Endodermal cell (in vitro differentiated cells): ENCODE measurements at regions not wholly inside any gene's neighbourhood (a gene's known extent, or its start where the extent isn't known, plus 50 kb on each side); places are given as distances from the start of the nearest gene placed in this dataset.
A peak's percentile ranks its signal among the peaks of the same experiment; 100 is the strongest.

Experiments used
- DNase-seq: peaks from one replicate; pipeline ENCODE4 v3.0.0-alpha.2; 2017
- H3K27ac ChIP-seq: 2 replicates; pipeline ENCODE4 v1.5.1; 2013; ENCODE audit warnings: mild to moderate bottlenecking, low read depth, low read length, moderate library complexity
- H3K27me3 ChIP-seq: 2 replicates; pipeline ENCODE4 v1.6.1; 2013; ENCODE audit warnings: mild to moderate bottlenecking, low read length, moderate library complexity; ENCODE audit not compliant: insufficient read depth, control insufficient read depth, poor library complexity, severe bottlenecking
- H3K36me3 ChIP-seq: 2 replicates; pipeline ENCODE4 v1.7.0; 2013; ENCODE audit warnings: mild to moderate bottlenecking, low read length, moderate library complexity; ENCODE audit not compliant: control insufficient read depth, insufficient read depth
- H3K4me1 ChIP-seq: one replicate; pipeline ENCODE4 v1.7.0; 2013; ENCODE audit warnings: low read length; ENCODE audit not compliant: control insufficient read depth, insufficient read depth
- H3K4me3 ChIP-seq: 2 replicates; pipeline ENCODE4 v1.5.1; 2013; ENCODE audit warnings: mild to moderate bottlenecking, low read length, moderate library complexity
- H3K9ac ChIP-seq: 2 replicates; pipeline ENCODE4 v1.6.1; 2013; ENCODE audit warnings: mild to moderate bottlenecking, low read length, moderate library complexity; ENCODE audit not compliant: poor library complexity, severe bottlenecking; ENCODE audit errors: extremely low read depth
- H3K9me3 ChIP-seq: 2 replicates; pipeline ENCODE4 v1.6.1; 2013; ENCODE audit warnings: mild to moderate bottlenecking, low read length, moderate library complexity; ENCODE audit not compliant: control insufficient read depth
- H3K27ac Mint-ChIP-seq: 2 replicates; pipeline ENCODE4 v1.8.0; 2020; ENCODE audit warnings: mixed read lengths
- H3K27me3 Mint-ChIP-seq: 2 replicates; pipeline ENCODE4 v1.8.0; 2021; ENCODE audit warnings: mild to moderate bottlenecking, mixed read lengths; ENCODE audit not compliant: insufficient read depth
- H3K36me3 Mint-ChIP-seq: 2 replicates; pipeline ENCODE4 v1.8.0; 2020; ENCODE audit warnings: low read depth, mixed read lengths
- H3K4me1 Mint-ChIP-seq: 2 replicates; pipeline ENCODE4 v1.8.0; 2020; ENCODE audit warnings: mixed read lengths
- H3K4me3 Mint-ChIP-seq: 2 replicates; pipeline ENCODE4 v1.8.0; 2020; ENCODE audit warnings: mild to moderate bottlenecking, moderate library complexity, mixed read lengths
- H3K9me3 Mint-ChIP-seq: 2 replicates; pipeline ENCODE4 v1.8.0; 2020; ENCODE audit warnings: mild to moderate bottlenecking, mixed read lengths
- CTCF ChIP-seq: fragments of 200-600 bp; sonication (generic); conservative IDR thresholded peaks from 2 replicates; pipeline ENCODE4 v1.5.0; 2021; ENCODE audit warnings: antibody characterized with exemption, mild to moderate bottlenecking
- WGBS, 2 experiments: methylation state at CpG; one replicate each; pipeline versions ENCODE4 v1.1.5 to v1.1.7; 2013; ENCODE audit warnings: missing lambda C conversion rate in 2 of 2, mixed read lengths in 1 of 2; ENCODE audit not compliant: insufficient coverage in 1 of 2, insufficient read length in 1 of 2; 5-methylcytosine and 5-hydroxymethylcytosine counted together

GRCh38 chr12:41963398-41963797, 181.3 kb downstream of the GXYLT1 start:
- Histone ChIP-seq H3K27me3 (no peaks in the 10 kb centered on the region), H3K4me1 (peaks cover 11% of the 10 kb centered on the region), H3K36me3 (no peaks in the 10 kb centered on the region), H3K4me3 (no peak overlapping the region), H3K9me3 (no peaks in the 10 kb centered on the region), H3K27ac (no peak overlapping the region), H3K9ac (no peak overlapping the region)
- H3K27me3 Mint-ChIP-seq: peaks cover 21% of the 10 kb centered on the region
- H3K9me3 Mint-ChIP-seq: no peaks in the 10 kb centered on the region
- WGBS, 2 experiments: 90 to 98% methylated on average over 2 of the region's 2 CpGs
- no peaks in the 10 kb centered on the region for H3K36me3 Mint-ChIP-seq
- no peak for TF ChIP-seq CTCF
- H3K27ac Mint-ChIP-seq: no peak overlapping the region
- no peak for DNase-seq
- no peak overlapping the region for H3K4me3 Mint-ChIP-seq
- H3K4me1 Mint-ChIP-seq: peaks cover 18% of the 10 kb centered on the region

DNA sequence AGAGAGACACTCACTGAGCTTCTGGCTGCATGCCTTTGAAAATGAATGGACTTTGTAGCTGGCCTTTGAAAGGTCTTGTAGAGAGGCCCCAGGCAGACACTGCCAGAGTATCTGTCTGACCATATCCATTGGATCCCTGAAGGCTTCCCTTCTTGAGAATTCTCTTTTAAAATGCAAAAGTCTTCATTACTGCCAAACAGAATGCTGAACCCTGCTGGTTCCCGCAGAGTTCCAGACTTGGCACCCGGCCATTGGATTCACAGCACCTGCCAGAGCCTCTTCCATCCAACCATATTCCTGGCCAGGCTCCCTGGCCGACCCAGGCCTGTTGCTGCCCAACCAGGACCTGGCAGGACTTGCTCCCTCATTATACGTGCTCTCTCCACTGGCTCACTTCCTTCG, 182.5 kb downstream of the GXYLT1 start:
- no peaks in the 10 kb centered on the region for H3K27me3 ChIP-seq
- peaks cover 21% of the 10 kb centered on the region for H3K27me3 Mint-ChIP-seq
- H3K9me3 ChIP-seq: no peaks in the 10 kb centered on the region
- peak overlapping the region; percentile 18 for H3K27ac ChIP-seq
- no peaks in the 10 kb centered on the region for H3K9me3 Mint-ChIP-seq
- H3K4me3 ChIP-seq: no peak overlapping the region
- H3K4me1 ChIP-seq: peaks cover 5% of the 10 kb centered on the region
- H3K4me1 Mint-ChIP-seq: peaks cover 8% of the 10 kb centered on the region
- no peaks in the 10 kb centered on the region for H3K36me3 ChIP-seq
- H3K36me3 Mint-ChIP-seq: no peaks in the 10 kb centered on the region
- no peak overlapping the region for H3K27ac Mint-ChIP-seq
- no peak for DNase-seq
- no peak overlapping the region for H3K4me3 Mint-ChIP-seq
- 94% methylated on average over 3 to 5 of the region's 5 CpGs for WGBS, 2 experiments
- no peak for TF ChIP-seq CTCF
- no peak overlapping the region for H3K9ac ChIP-seq

DNA sequence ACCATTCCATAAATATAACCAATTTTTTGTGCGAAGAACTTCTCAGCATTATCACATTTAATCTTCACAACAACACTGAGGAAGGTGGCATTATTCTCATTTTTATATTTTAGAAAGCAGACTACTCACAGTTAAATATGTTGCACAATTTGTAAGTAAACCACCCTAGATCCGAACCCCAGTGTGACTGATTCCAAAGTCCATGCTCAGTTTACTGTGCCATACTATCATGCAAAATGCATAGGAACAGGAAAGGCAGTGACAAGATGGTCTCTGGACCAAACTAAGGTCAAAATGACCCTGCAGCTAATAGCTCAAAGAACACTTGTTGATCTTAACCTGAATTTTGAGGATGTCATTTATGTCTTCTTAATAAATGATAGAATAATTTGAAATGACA, 185.4 kb downstream of the GXYLT1 start:
- Mint-ChIP-seq H3K27ac (no peak overlapping the region), H3K36me3 (no peaks in the 10 kb centered on the region), H3K4me1 (no peaks in the 10 kb centered on the region), H3K27me3 (no peaks in the 10 kb centered on the region), H3K4me3 (no peak overlapping the region), H3K9me3 (peaks cover 4% of the 10 kb centered on the region)
- Histone ChIP-seq H3K9ac (no peak overlapping the region), H3K4me1 (no peaks in the 10 kb centered on the region), H3K9me3 (peaks cover 5% of the 10 kb centered on the region), H3K27ac (no peak overlapping the region), H3K4me3 (no peak overlapping the region), H3K36me3 (no peaks in the 10 kb centered on the region), H3K27me3 (no peaks in the 10 kb centered on the region)
- WGBS, 2 experiments: 88 to 100% methylated on average over 1 to 2 of the region's 2 CpGs
- no peak for TF ChIP-seq CTCF
- no peak for DNase-seq
